ENCODE measurements at regions not wholly inside any gene's neighbourhood (a gene's known extent, or its start where the extent isn't known, plus 50 kb on each side); places are given as distances from the start of the nearest gene placed in this dataset.

DNA sequence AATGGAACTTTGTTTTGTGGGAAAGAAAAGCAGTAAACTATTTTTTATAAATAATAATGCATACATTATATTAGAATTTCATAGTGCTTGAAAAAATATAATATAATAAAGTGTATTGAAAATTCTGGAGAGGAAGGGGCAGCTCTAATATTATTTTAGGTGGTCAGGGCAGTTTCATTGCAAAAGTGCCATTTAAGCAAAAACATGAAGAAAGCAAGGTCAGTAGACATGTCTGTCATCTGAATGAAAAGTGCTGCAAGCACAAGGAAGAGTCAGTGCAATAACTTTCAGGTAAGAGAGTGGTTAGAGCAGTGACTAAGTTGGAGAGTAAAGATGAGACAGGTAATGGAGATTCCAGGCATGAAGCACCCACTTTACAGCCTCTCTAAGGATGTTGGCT is 435.6 kb upstream of the REG3G start:
- no peaks in the 10 kb centered on the region for H3K27me3 ChIP-seq (ENCODE audit: insufficient read depth, low read length, poor library complexity)

GRCh38 chr2:78592491-78592890 is 433.0 kb upstream of the REG3G start:
- no peaks in the 10 kb centered on the region for H3K36me3 ChIP-seq (ENCODE audit: insufficient read depth, low read length)
- no peak overlapping the region for H3K4me3 ChIP-seq (ENCODE audit: low read depth in 1 of 2, low read length in 2 of 2)
- ATAC-seq (ENCODE audit: insufficient read depth, low read depth) = no peak
- H3K9me3 ChIP-seq (ENCODE audit: insufficient read depth, low read length, severe bottlenecking) = no peaks in the 10 kb centered on the region
- H3K4me1 ChIP-seq (ENCODE audit: insufficient read depth, low read length) = no peaks in the 10 kb centered on the region
- no peak overlapping the region for H3K9ac ChIP-seq (ENCODE audit: low read depth, low read length)
- H3K79me2 ChIP-seq (ENCODE audit: insufficient read depth, low read length) = no peaks in the 10 kb centered on the region
- H3K4me2 ChIP-seq (ENCODE audit: insufficient read depth, low read length) = no peak overlapping the region
- no peak overlapping the region for H3K27ac ChIP-seq (ENCODE audit: low read length)
- DNase-seq = no peak
- H2AFZ ChIP-seq (ENCODE audit: low read depth, low read length) = no peak overlapping the region
- no peaks in the 10 kb centered on the region for H4K20me1 ChIP-seq (ENCODE audit: insufficient read depth, low read length)
- no peaks in the 10 kb centered on the region for H3K27me3 ChIP-seq (ENCODE audit: insufficient read depth, low read length, poor library complexity)
- TF ChIP-seq, protein P1, sequence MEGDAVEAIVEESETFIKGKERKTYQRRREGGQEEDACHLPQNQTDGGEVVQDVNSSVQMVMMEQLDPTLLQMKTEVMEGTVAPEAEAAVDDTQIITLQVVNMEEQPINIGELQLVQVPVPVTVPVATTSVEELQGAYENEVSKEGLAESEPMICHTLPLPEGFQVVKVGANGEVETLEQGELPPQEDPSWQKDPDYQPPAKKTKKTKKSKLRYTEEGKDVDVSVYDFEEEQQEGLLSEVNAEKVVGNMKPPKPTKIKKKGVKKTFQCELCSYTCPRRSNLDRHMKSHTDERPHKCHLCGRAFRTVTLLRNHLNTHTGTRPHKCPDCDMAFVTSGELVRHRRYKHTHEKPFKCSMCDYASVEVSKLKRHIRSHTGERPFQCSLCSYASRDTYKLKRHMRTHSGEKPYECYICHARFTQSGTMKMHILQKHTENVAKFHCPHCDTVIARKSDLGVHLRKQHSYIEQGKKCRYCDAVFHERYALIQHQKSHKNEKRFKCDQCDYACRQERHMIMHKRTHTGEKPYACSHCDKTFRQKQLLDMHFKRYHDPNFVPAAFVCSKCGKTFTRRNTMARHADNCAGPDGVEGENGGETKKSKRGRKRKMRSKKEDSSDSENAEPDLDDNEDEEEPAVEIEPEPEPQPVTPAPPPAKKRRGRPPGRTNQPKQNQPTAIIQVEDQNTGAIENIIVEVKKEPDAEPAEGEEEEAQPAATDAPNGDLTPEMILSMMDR (IDR thresholded peaks at IDR 0.05; ENCODE audit: borderline replicate concordance, extremely low read depth, low read length, poor library complexity, severe bottlenecking) = no peak
- TF ChIP-seq EZH2 (IDR thresholded peaks at IDR 0.05; ENCODE audit: borderline replicate concordance, low read depth, low read length, severe bottlenecking) = no peak

More for the DNA sequence above, 435.6 kb upstream of the REG3G start:
- ATAC-seq (ENCODE audit: insufficient read depth, low read depth) = no peak
- Histone ChIP-seq H3K9me3 (ENCODE audit: insufficient read depth, low read length, severe bottlenecking) (no peaks in the 10 kb centered on the region), H3K4me2 (ENCODE audit: insufficient read depth, low read length) (no peak overlapping the region), H3K4me1 (ENCODE audit: insufficient read depth, low read length) (no peaks in the 10 kb centered on the region), H3K9ac (ENCODE audit: low read depth, low read length) (no peak overlapping the region), H4K20me1 (ENCODE audit: insufficient read depth, low read length) (no peaks in the 10 kb centered on the region), H3K4me3 (ENCODE audit: low read depth in 1 of 2, low read length in 2 of 2) (no peak overlapping the region), H3K27ac (ENCODE audit: low read length) (no peak overlapping the region), H2AFZ (ENCODE audit: low read depth, low read length) (no peak overlapping the region), H3K36me3 (ENCODE audit: insufficient read depth, low read length) (no peaks in the 10 kb centered on the region), H3K79me2 (ENCODE audit: insufficient read depth, low read length) (no peaks in the 10 kb centered on the region)
- no peak for TF ChIP-seq EZH2 (IDR thresholded peaks at IDR 0.05; ENCODE audit: borderline replicate concordance, low read depth, low read length, severe bottlenecking)
- TF ChIP-seq, protein P1 (IDR thresholded peaks at IDR 0.05; ENCODE audit: borderline replicate concordance, extremely low read depth, low read length, poor library complexity, severe bottlenecking) = no peak
- DNase-seq = no peak

DNA sequence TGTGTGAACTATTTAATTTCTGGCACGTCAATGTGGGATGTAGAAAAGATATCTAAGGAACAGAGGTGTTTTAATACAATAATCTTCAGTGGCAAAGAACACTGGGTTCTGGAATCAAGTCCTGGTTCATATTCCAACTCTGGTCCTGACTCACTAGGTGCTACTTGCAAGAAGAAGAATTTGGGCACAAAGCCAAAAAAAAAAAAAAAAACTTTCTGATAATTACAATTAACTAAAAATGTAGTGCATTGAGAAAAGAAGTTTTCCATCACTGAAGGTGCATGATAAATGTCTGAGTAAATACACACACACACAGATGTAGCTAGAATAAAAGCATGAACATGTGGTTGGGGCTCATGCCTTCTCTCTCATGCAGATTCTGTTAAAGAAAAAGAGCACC is 424.4 kb upstream of the REG3G start:
- Histone ChIP-seq H3K4me3 (ENCODE audit: low read depth in 1 of 2, low read length in 2 of 2) (no peak overlapping the region), H4K20me1 (ENCODE audit: insufficient read depth, low read length) (no peaks in the 10 kb centered on the region), H3K27ac (ENCODE audit: low read length) (no peak overlapping the region), H3K27me3 (ENCODE audit: insufficient read depth, low read length, poor library complexity) (no peaks in the 10 kb centered on the region), H3K4me1 (ENCODE audit: insufficient read depth, low read length) (no peaks in the 10 kb centered on the region), H3K79me2 (ENCODE audit: insufficient read depth, low read length) (no peaks in the 10 kb centered on the region), H3K4me2 (ENCODE audit: insufficient read depth, low read length) (no peak overlapping the region), H3K36me3 (ENCODE audit: insufficient read depth, low read length) (no peaks in the 10 kb centered on the region), H2AFZ (ENCODE audit: low read depth, low read length) (no peak overlapping the region), H3K9me3 (ENCODE audit: insufficient read depth, low read length, severe bottlenecking) (no peaks in the 10 kb centered on the region), H3K9ac (ENCODE audit: low read depth, low read length) (no peak overlapping the region)
- DNase-seq (no peak), ATAC-seq (ENCODE audit: insufficient read depth, low read depth) (no peak)
- TF ChIP-seq, protein P1 (IDR thresholded peaks at IDR 0.05; ENCODE audit: borderline replicate concordance, extremely low read depth, low read length, poor library complexity, severe bottlenecking) = no peak
- no peak for TF ChIP-seq EZH2 (IDR thresholded peaks at IDR 0.05; ENCODE audit: borderline replicate concordance, low read depth, low read length, severe bottlenecking)

- Histone ChIP-seq H3K79me2 (ENCODE audit: insufficient read depth, low read length) (no peaks in the 10 kb centered on the region), H3K4me2 (ENCODE audit: insufficient read depth, low read length) (no peak overlapping the region), H3K4me1 (ENCODE audit: insufficient read depth, low read length) (no peaks in the 10 kb centered on the region), H3K9ac (ENCODE audit: low read depth, low read length) (no peak overlapping the region), H3K36me3 (ENCODE audit: insufficient read depth, low read length) (no peaks in the 10 kb centered on the region), H3K27ac (ENCODE audit: low read length) (no peak overlapping the region), H3K27me3 (ENCODE audit: insufficient read depth, low read length, poor library complexity) (no peaks in the 10 kb centered on the region), H4K20me1 (ENCODE audit: insufficient read depth, low read length) (no peaks in the 10 kb centered on the region), H3K9me3 (ENCODE audit: insufficient read depth, low read length, severe bottlenecking) (no peaks in the 10 kb centered on the region), H2AFZ (ENCODE audit: low read depth, low read length) (no peak overlapping the region), H3K4me3 (ENCODE audit: low read depth in 1 of 2, low read length in 2 of 2) (no peak overlapping the region)
- ATAC-seq (ENCODE audit: insufficient read depth, low read depth) (no peak), DNase-seq (no peak)
- TF ChIP-seq EZH2 (IDR thresholded peaks at IDR 0.05; ENCODE audit: borderline replicate concordance, low read depth, low read length, severe bottlenecking) = no peak
- TF ChIP-seq, protein P1 (IDR thresholded peaks at IDR 0.05; ENCODE audit: borderline replicate concordance, extremely low read depth, low read length, poor library complexity, severe bottlenecking) = no peak
These were observed 422.6 kb upstream of the REG3G start for GRCh38 chr2:78602862-78603261.

All from DND-41 (cell line).